HG02588 (cell line): ENCODE measurements at regions not wholly inside any gene's neighbourhood (a gene's known extent, or its start where the extent isn't known, plus 50 kb on each side); places are given as distances from the start of the nearest gene placed in this dataset.

Experiments used
- ATAC-seq: cut with Tn5 transposase; IDR thresholded peaks from one replicate; pipeline ENCODE4 v1.9.1; 2021; ENCODE audit warnings: mild to moderate bottlenecking, moderate library complexity; ENCODE audit not compliant: unreplicated experiment

DNA sequence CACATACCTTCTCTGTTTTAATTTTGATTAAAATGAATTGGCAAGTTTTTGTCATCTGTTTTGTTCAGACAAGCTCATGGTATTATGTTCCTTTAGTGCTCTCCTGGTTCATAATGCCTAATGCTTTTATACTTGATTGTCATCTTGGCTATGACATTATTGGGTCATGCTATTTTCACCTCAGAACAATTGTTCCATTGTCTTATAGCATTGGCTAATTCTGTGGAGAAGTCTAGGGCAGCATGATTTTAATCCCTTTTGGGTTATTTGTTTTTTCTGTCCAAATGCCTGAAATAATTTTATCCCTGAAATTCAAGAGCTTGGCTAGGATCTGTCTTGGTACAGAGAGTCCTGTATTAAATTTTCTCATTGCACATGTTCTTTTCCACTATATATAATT lies 83.8 kb upstream of the CCDC85A start:
- no peak for ATAC-seq

- no peak for ATAC-seq
Observed at GRCh38 chr2:56100791-56101312, 82.9 kb upstream of the CCDC85A start.

DNA sequence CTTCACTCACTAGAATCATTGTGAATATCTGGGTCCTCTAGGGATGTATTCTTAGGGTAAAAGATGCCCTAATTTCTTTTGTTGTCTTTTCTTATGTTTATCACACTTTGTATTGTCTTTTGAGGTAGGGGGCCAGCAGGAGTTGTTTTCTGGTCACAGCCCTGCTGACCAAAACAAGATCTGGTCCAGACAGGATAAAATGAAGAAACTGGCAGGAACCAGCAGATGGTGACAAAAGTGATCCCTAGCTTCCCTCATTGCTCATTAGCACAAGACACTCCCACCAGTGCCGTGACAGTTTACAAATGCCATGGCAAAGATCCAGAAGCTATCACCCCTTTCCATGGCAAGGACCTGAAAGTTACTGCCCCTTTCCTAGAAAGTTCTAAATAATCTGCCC lies 81.7 kb upstream of the CCDC85A start:
- ATAC-seq, result no peak

GRCh38 chr2:56102866-56103265 lies 80.9 kb upstream of the CCDC85A start:
- no peak for ATAC-seq

- ATAC-seq, result no peak
Observed at GRCh38 chr2:56104962-56105361, 78.8 kb upstream of the CCDC85A start.

- ATAC-seq, result no peak
Observed at GRCh38 chr2:56107502-56108220, 76.1 kb upstream of the CCDC85A start.

GRCh38 chr2:56108806-56109205 lies 75.0 kb upstream of the CCDC85A start:
- no peak for ATAC-seq

- no peak for ATAC-seq
Observed at GRCh38 chr2:56109994-56110393, 73.8 kb upstream of the CCDC85A start.

- no peak for ATAC-seq
Observed at GRCh38 chr2:56113382-56113975, 70.3 kb upstream of the CCDC85A start.

GRCh38 chr2:56117764-56118163 lies 66.0 kb upstream of the CCDC85A start:
- no peak for ATAC-seq

DNA sequence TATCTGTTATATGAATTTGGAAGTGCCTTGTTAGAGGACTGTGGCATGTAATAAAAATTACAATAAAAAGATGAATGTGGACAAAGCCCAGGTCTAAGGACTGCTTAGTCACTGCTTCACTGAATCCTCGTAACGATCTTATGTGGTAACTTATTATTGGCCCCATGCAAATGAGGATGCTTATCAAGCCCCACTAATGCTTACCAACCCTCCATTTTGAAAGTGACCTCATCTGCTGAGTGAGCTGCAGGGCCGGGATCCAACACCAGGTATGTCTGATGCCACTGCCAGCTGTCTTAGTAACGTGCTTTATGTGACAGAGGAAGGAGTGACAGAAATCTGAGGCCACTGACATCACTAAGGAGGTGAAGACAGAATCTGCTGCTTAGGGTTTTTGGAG lies 65.3 kb upstream of the CCDC85A start:
- no peak for ATAC-seq

- no peak for ATAC-seq
Observed at GRCh38 chr2:56121995-56122394, 61.8 kb upstream of the CCDC85A start.

GRCh38 chr2:56123538-56123937 lies 60.3 kb upstream of the CCDC85A start:
- no peak for ATAC-seq

DNA sequence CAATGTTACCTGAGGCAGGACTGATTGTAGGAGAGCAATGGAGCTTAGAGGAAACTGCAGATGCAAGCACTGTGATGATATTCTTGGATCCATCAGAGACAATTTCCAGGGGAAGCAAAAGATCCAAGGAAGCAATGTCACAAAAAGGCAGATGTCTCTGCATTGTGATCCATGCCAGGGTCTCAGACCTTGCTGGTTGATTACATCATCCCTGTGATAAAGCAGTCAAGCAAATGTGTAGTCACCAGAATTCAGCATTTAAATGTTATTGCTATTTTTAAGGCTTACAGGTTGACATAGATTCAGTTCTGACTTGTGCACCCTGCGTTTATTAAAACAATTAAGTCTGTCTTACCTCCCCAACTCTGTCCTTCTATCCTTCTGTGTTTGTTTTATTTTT lies 56.8 kb upstream of the CCDC85A start:
- ATAC-seq, result no peak

GRCh38 chr2:56127463-56128152 lies 56.2 kb upstream of the CCDC85A start:
- no peak for ATAC-seq

DNA sequence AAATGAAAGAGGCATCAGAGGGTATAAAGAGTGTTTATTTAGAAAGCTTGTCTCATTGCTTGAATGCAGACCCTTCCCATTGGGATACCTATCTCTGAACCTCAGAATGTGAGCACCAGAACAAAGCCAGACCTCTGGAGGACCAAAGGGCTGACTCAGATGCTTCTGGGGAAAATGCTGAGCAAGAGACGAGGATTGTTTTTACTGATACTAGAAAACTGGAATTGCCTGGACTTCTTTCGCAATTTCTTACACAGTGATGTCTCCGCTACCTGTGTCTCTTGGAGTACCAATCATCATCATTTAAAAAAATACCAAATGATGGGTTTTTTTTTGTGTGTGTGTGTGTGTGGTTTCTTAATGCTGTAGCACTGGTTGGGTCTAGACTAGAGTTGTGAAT lies 55.6 kb upstream of the CCDC85A start:
- no peak for ATAC-seq

DNA sequence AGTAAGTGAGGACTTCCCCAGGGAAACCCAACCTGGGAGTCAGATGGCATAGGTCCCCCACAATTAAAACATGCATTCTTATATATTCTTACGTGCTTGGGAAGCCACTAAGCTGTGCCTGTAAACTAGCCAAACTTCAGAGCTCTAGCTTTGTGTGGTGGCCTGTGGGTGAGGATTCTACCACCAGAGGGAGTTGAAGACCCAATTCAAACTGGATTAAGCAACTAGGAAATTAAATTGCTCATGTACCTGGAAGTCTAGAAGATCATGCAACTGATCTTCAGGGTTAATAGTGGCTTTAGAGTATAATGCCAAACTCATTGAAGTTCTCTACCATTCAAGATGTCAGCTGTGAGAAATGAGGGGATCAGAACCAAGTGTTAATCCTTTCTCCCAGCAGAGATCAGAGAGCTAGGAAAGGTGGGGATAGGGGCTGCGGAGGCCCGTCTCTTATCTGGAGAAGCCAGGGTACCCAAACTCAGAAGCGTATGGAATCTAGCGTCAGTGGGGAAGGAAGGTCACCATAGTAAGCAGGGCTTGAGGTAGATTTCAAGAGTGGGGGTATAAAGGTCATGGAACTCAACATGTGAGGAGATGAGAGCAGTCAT lies 53.2 kb upstream of the CCDC85A start:
- no peak for ATAC-seq

DNA sequence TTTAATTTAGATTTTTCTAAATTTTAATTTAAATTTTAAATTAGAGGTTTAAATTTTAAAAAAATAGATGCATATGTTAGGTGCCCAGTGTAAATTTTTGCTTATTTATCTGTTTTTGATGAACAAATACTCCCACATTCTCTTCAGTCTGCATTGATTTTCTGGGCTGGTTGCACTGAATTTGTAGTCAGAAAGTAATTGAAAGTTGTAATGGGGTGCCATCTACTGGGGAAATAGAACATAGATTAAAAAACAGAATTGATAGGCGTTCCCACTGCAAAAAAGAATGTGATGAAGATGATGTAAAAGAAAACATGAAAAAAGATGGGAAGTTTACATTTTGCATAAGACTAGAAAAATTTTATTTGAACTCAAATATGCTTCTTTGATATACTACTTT lies 51.7 kb upstream of the CCDC85A start:
- ATAC-seq, result no peak

- ATAC-seq, result no peak
Observed at GRCh38 chr2:56133441-56133840, 50.3 kb upstream of the CCDC85A start.

- no peak for ATAC-seq
Observed at GRCh38 chr2:56133931-56134629, 49.7 kb upstream of the CCDC85A start.
